Uterus (tissue), 3 donors: ENCODE measurements at regions not wholly inside any gene's neighbourhood (a gene's known extent, or its start where the extent isn't known, plus 50 kb on each side); places are given as distances from the start of the nearest gene placed in this dataset.

Experiments used
- DNase-seq, 2 donors: peaks; one replicate each; pipeline ENCODE4 v3.0.0-alpha.2; 2019 to 2020
- H3K27ac ChIP-seq, 2 donors: fragments of 200-600 bp; sonication (generic); 1 replicate in 1 of 2; 2 replicates in 1 of 2; pipeline ENCODE4 v1.5.1; 2016 to 2018
- H3K27me3 ChIP-seq, 2 donors: fragments of 200-600 bp; sonication (generic); one replicate each; pipeline ENCODE4 v1.5.1; 2018 to 2019; ENCODE audit warnings: control low read depth in 1 of 2
- H3K36me3 ChIP-seq, 2 donors: fragments of 200-600 bp; sonication (generic); one replicate each; pipeline ENCODE4 v1.5.1; 2019; ENCODE audit warnings: control low read depth in 1 of 2
- H3K4me1 ChIP-seq, 2 donors: fragments of 200-600 bp; sonication (generic); one replicate each; pipeline ENCODE4 v1.5.1; 2018 to 2019; ENCODE audit warnings: control low read depth in 1 of 2
- H3K4me3 ChIP-seq, 2 donors: fragments of 200-600 bp; sonication (generic); 1 replicate in 1 of 2; 2 replicates in 1 of 2; pipeline ENCODE4 v1.5.1; 2018 to 2019; ENCODE audit warnings: mild to moderate bottlenecking in 1 of 2
- H3K9me3 ChIP-seq, 2 donors: fragments of 200-600 bp; sonication (generic); one replicate each; pipeline ENCODE4 v1.5.1; 2019; ENCODE audit warnings: control low read depth in 1 of 2
- CTCF ChIP-seq, 4 experiments: fragments of 200-600 bp in 2 of 4; fragments of 450-650 bp in 2 of 4; sonication (generic) in 2 of 4; IDR thresholded peaks; one replicate each; pipeline ENCODE4 v1.5.1; 2016 to 2019; ENCODE audit warnings: antibody characterized with exemption in 4 of 4, mild to moderate bottlenecking in 2 of 4, moderate library complexity in 1 of 4
- POLR2A ChIP-seq, 2 donors: fragments of 450-650 bp; IDR thresholded peaks; one replicate each; pipeline ENCODE4 v1.6.1; 2016; ENCODE audit warnings: antibody characterized with exemption in 2 of 2, mild to moderate bottlenecking in 1 of 2, moderate library complexity in 1 of 2
- intact Hi-C: fragments of 100-400 bp; cut with DNase I; formaldehyde crosslinking; loops from one replicate; pipeline ENCODE4 v1.15.1; 2023; ENCODE audit warnings: low total_unique reads
- donor health status: DM: yes; HTN: yes; CAD: no.

DNA sequence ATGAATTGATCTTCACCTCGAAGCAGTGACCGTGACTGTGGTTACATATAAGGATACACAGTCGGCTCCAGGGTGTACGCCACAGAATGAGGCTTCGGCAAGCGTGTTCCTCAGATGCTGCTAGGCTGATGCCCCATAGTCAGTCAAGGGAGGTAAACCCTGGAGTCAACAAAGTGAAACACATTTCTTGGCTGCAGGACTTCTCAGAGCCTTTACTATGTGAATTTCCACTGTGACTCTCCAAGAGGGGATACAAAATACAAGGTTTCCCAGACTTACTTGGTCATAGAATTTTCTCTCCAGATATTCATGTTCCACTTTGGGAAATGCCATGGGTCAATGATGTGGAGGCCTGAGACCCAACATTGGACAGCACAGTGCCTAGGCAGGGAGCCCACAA is 260.6 kb downstream of the BCL11B start:
- Histone ChIP-seq H3K27ac (no peak overlapping the region), H3K36me3 (no peaks in the 10 kb centered on the region), H3K4me3 (no peak overlapping the region), H3K27me3 (no peaks in the 10 kb centered on the region), H3K4me1 (no peaks in the 10 kb centered on the region), H3K9me3 (no peaks in the 10 kb centered on the region)
- TF ChIP-seq CTCF (IDR thresholded peaks at IDR 0.05) (no peak), POLR2A (IDR thresholded peaks at IDR 0.05) (no peak)
- no peak for DNase-seq
- intact Hi-C loops: no loop called here

- no peak overlapping the region for H3K27ac ChIP-seq
- H3K4me1 ChIP-seq: no peaks in the 10 kb centered on the region
- no peaks in the 10 kb centered on the region for H3K9me3 ChIP-seq
- no peaks in the 10 kb centered on the region for H3K36me3 ChIP-seq
- H3K27me3 ChIP-seq: no peaks in the 10 kb centered on the region
- no peak for TF ChIP-seq POLR2A (IDR thresholded peaks at IDR 0.05)
- no peak for TF ChIP-seq CTCF (IDR thresholded peaks at IDR 0.05)
- intact Hi-C loops: no loop called here
- no peak for DNase-seq
- no peak overlapping the region for H3K4me3 ChIP-seq
These were observed 259.3 kb downstream of the BCL11B start for GRCh38 chr14:99012703-99013102.

DNA sequence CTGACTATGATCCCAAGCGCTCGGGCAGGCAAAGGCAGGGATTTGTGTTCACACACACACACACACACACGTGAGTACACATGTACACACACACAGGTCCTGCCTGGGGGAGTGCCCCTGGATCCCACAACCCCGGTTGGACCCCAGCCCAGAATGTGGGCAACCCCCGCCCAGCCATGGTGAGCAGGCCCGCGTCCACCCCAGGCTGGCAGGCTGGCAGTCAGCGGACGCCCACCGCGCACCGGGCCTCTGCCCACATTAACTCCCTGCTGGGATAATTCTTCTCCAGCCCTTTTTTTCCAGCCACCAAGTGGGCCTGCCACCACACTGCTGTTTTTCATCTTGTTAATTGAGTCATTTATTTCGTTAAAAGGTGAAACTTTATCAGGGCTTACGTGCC is 256.2 kb downstream of the BCL11B start:
- no peaks in the 10 kb centered on the region for H3K27me3 ChIP-seq
- intact Hi-C loops: no loop called here
- no peak overlapping the region for H3K4me3 ChIP-seq
- TF ChIP-seq POLR2A (IDR thresholded peaks at IDR 0.05): no peak
- TF ChIP-seq CTCF (IDR thresholded peaks at IDR 0.05): no peak
- H3K36me3 ChIP-seq: no peaks in the 10 kb centered on the region
- no peaks in the 10 kb centered on the region for H3K9me3 ChIP-seq
- no peak overlapping the region for H3K27ac ChIP-seq
- DNase-seq: no peak
- H3K4me1 ChIP-seq: no peaks in the 10 kb centered on the region

DNA sequence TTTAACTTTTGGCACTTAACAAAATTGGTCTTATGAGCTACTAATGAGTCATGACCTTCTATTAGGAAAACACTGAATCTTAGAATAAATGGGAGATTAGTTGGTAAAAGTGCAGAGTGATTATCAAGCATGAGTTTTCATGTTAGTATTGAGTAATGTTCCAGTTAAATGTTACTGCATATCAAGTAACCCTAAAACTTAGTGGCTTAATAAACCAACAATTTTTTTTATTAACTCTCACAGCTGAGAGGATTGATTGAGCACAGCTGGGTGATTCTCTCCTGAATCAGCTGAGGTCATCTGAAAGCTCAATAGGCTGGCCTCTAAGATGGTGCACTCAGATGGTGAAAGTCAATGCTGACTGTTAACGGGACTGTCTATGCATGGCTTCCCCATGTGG is 248.6 kb downstream of the BCL11B start:
- TF ChIP-seq CTCF (IDR thresholded peaks at IDR 0.05) (no peak), POLR2A (IDR thresholded peaks at IDR 0.05) (no peak)

GRCh38 chr14:99024926-99025325 is 247.1 kb downstream of the BCL11B start:
- no peaks in the 10 kb centered on the region for H3K36me3 ChIP-seq
- TF ChIP-seq CTCF (IDR thresholded peaks at IDR 0.05): no peak
- TF ChIP-seq POLR2A (IDR thresholded peaks at IDR 0.05): no peak
- no peak overlapping the region for H3K4me3 ChIP-seq
- no peak for DNase-seq
- intact Hi-C loops: no loop called here
- no peaks in the 10 kb centered on the region for H3K27me3 ChIP-seq
- H3K27ac ChIP-seq: no peak overlapping the region
- H3K4me1 ChIP-seq: no peaks in the 10 kb centered on the region
- H3K9me3 ChIP-seq: no peaks in the 10 kb centered on the region

More for the DNA sequence above, 248.6 kb downstream of the BCL11B start:
- intact Hi-C loops: no loop called here
- no peak for DNase-seq
- H3K27me3 ChIP-seq: no peaks in the 10 kb centered on the region
- no peak overlapping the region for H3K4me3 ChIP-seq
- H3K4me1 ChIP-seq: no peaks in the 10 kb centered on the region
- no peaks in the 10 kb centered on the region for H3K36me3 ChIP-seq
- no peaks in the 10 kb centered on the region for H3K9me3 ChIP-seq
- no peak overlapping the region for H3K27ac ChIP-seq
